ENCODE measurements at regions not wholly inside any gene's neighbourhood (a gene's known extent, or its start where the extent isn't known, plus 50 kb on each side); places are given as distances from the start of the nearest gene placed in this dataset.

DNA sequence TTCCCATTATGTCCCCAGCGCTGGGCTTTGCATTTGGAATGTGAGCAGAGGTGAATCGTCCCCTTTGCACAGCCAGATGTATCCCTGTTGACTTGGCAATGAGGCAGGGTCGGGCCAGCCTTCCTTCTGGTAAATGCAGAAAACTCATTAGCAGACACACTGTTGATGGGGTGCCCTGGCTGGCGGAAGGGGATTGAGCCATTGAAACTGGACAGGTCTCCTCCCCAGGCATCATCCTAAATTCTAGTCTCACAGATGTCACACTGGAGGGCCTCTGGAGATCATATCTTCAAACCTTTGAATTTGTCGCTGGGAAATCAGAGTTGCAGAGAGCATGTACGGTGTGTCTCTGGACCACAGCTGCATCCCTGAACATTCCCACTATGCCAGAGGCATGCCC is 219.5 kb upstream of the TSHZ3 start:
- TF ChIP-seq POLR2A (IDR thresholded peaks at IDR 0.05) (no peak), CTCF (IDR thresholded peaks at IDR 0.05) (no peak)
